NCI-H748 (cell line): ENCODE measurements at regions not wholly inside any gene's neighbourhood (a gene's known extent, or its start where the extent isn't known, plus 50 kb on each side); places are given as distances from the start of the nearest gene placed in this dataset.
"Not testable (repeated sequence)": the region's sequence is repeated elsewhere in the genome, so short reads cannot be mapped to it uniquely, and the experiment has no call there.

Experiments used
- DNase-seq: peaks from one replicate; lab custom pipeline; 2025; ENCODE audit not compliant: unreplicated experiment; lab: John Stamatoyannopoulos, UW

GRCh38 chrX:94329182-94329581 lies 655.2 kb downstream of the FAM133A start:
- DNase-seq = no peak

GRCh38 chrX:94341730-94342129 lies 667.7 kb downstream of the FAM133A start:
- DNase-seq = not testable (repeated sequence)

- DNase-seq = no peak
Measured at GRCh38 chrX:94361241-94361640, 687.2 kb downstream of the FAM133A start.

- no peak for DNase-seq
Measured at GRCh38 chrX:94365736-94366135, 691.7 kb downstream of the FAM133A start.

GRCh38 chrX:94366616-94367015 lies 692.6 kb downstream of the FAM133A start:
- peak; percentile 0 for DNase-seq

GRCh38 chrX:94389044-94389443 lies 715.0 kb downstream of the FAM133A start:
- no peak for DNase-seq

- DNase-seq = no peak
Measured at GRCh38 chrX:94400488-94400887, 726.5 kb downstream of the FAM133A start.

- no peak for DNase-seq
Measured at GRCh38 chrX:94401426-94401825, 727.4 kb downstream of the FAM133A start.

- DNase-seq = no peak
Measured at GRCh38 chrX:94414746-94415145, 740.7 kb downstream of the FAM133A start.

- no peak for DNase-seq
Measured at GRCh38 chrX:94418065-94418464, 744.1 kb downstream of the FAM133A start.

GRCh38 chrX:94424456-94424855 lies 750.5 kb downstream of the FAM133A start:
- DNase-seq = no peak

- no peak for DNase-seq
Measured at GRCh38 chrX:94430091-94430490, 756.1 kb downstream of the FAM133A start.

GRCh38 chrX:94435799-94436198 lies 761.8 kb downstream of the FAM133A start:
- DNase-seq = no peak

GRCh38 chrX:94454159-94454558 lies 780.2 kb downstream of the FAM133A start:
- DNase-seq = no peak

GRCh38 chrX:94454606-94455005 lies 780.6 kb downstream of the FAM133A start:
- DNase-seq = no peak

GRCh38 chrX:94455782-94456181 lies 781.8 kb downstream of the FAM133A start:
- no peak for DNase-seq

GRCh38 chrX:94492541-94492940 lies 818.5 kb downstream of the FAM133A start:
- DNase-seq = no peak

- DNase-seq = no peak
Measured at GRCh38 chrX:94493405-94493804, 819.4 kb downstream of the FAM133A start.

GRCh38 chrX:94511564-94511963 lies 837.6 kb downstream of the FAM133A start:
- DNase-seq = no peak

GRCh38 chrX:94515009-94515408 lies 841.0 kb downstream of the FAM133A start:
- no peak for DNase-seq

- no peak for DNase-seq
Measured at GRCh38 chrX:94524867-94525266, 850.9 kb downstream of the FAM133A start.

- DNase-seq = no peak
Measured at GRCh38 chrX:94545722-94546121, 871.7 kb downstream of the FAM133A start.

- DNase-seq = no peak
Measured at GRCh38 chrX:94551831-94552230, 877.8 kb downstream of the FAM133A start.

GRCh38 chrX:94560930-94561329 lies 886.9 kb downstream of the FAM133A start:
- DNase-seq = no peak
